Progenitor cell of endocrine pancreas (in vitro differentiated cells): ENCODE measurements at regions not wholly inside any gene's neighbourhood (a gene's known extent, or its start where the extent isn't known, plus 50 kb on each side); places are given as distances from the start of the nearest gene placed in this dataset.

Source experiments
- DNase-seq: peaks from one replicate; pipeline ENCODE4 v3.0.0; 2021; ENCODE audit warnings: low spot score; ENCODE audit not compliant: unreplicated experiment
- H3K27ac Mint-ChIP-seq: 2 replicates; pipeline ENCODE4 v1.8.0; 2021; ENCODE audit warnings: mild to moderate bottlenecking, moderate library complexity, mixed read lengths
- H3K27me3 Mint-ChIP-seq: 2 replicates; pipeline ENCODE4 v1.8.0; 2021; ENCODE audit warnings: mixed read lengths
- H3K36me3 Mint-ChIP-seq: 2 replicates; pipeline ENCODE4 v1.8.0; 2022; ENCODE audit warnings: mixed read lengths; ENCODE audit not compliant: insufficient read depth
- H3K4me1 Mint-ChIP-seq: 2 replicates; pipeline ENCODE4 v1.8.0; 2021; ENCODE audit warnings: low read depth, mixed read lengths
- H3K4me3 Mint-ChIP-seq: 2 replicates; pipeline ENCODE4 v1.8.0; 2021; ENCODE audit warnings: low read depth, mild to moderate bottlenecking, moderate library complexity, mixed read lengths
- H3K9me3 Mint-ChIP-seq: 2 replicates; pipeline ENCODE4 v1.8.0; 2021; ENCODE audit warnings: low read depth, mixed read lengths
- CTCF ChIP-seq: fragments of 200-600 bp; sonication (generic); IDR thresholded peaks from one replicate; pipeline ENCODE4 v1.5.0; 2021; ENCODE audit warnings: antibody characterized with exemption, mild to moderate bottlenecking; ENCODE audit not compliant: unreplicated experiment

GRCh38 chr9:84463272-84463671 is 122.7 kb upstream of the SLC28A3 start:
- Mint-ChIP-seq H3K36me3 (no peaks in the 10 kb centered on the region), H3K27ac (no peak overlapping the region), H3K9me3 (peaks cover 3% of the 10 kb centered on the region), H3K4me3 (no peak overlapping the region), H3K27me3 (peaks cover 4% of the 10 kb centered on the region), H3K4me1 (peaks cover 18% of the 10 kb centered on the region)
- DNase-seq = no peak
- TF ChIP-seq CTCF = no peak

GRCh38 chr9:84466580-84467285 is 126.2 kb upstream of the SLC28A3 start:
- Mint-ChIP-seq H3K9me3 (peaks cover 3% of the 10 kb centered on the region), H3K27ac (no peak overlapping the region), H3K36me3 (no peaks in the 10 kb centered on the region), H3K27me3 (peaks cover 4% of the 10 kb centered on the region), H3K4me1 (peaks cover 18% of the 10 kb centered on the region), H3K4me3 (no peak overlapping the region)
- no peak for DNase-seq
- no peak for TF ChIP-seq CTCF

- no peak overlapping the region for H3K27ac Mint-ChIP-seq
- DNase-seq = no peak
- no peak overlapping the region for H3K4me3 Mint-ChIP-seq
- H3K4me1 Mint-ChIP-seq = peaks cover 5% of the 10 kb centered on the region
- peaks cover 3% of the 10 kb centered on the region for H3K9me3 Mint-ChIP-seq
- no peaks in the 10 kb centered on the region for H3K27me3 Mint-ChIP-seq
- no peaks in the 10 kb centered on the region for H3K36me3 Mint-ChIP-seq
- no peak for TF ChIP-seq CTCF
Measured at GRCh38 chr9:84471816-84472215, 131.3 kb upstream of the SLC28A3 start.

GRCh38 chr9:84478996-84479395 is 138.4 kb upstream of the SLC28A3 start:
- no peaks in the 10 kb centered on the region for H3K36me3 Mint-ChIP-seq
- H3K27me3 Mint-ChIP-seq = peaks cover 3% of the 10 kb centered on the region
- DNase-seq = no peak
- no peak for TF ChIP-seq CTCF
- peaks cover under 1% of the 10 kb centered on the region for H3K4me1 Mint-ChIP-seq
- H3K27ac Mint-ChIP-seq = no peak overlapping the region
- peaks cover 3% of the 10 kb centered on the region for H3K9me3 Mint-ChIP-seq
- no peak overlapping the region for H3K4me3 Mint-ChIP-seq

- no peak for TF ChIP-seq CTCF
- no peak for DNase-seq
- no peaks in the 10 kb centered on the region for H3K9me3 Mint-ChIP-seq
- H3K4me3 Mint-ChIP-seq = no peak overlapping the region
- H3K27me3 Mint-ChIP-seq = peaks cover 3% of the 10 kb centered on the region
- no peak overlapping the region for H3K27ac Mint-ChIP-seq
- peaks cover 2% of the 10 kb centered on the region for H3K4me1 Mint-ChIP-seq
- no peaks in the 10 kb centered on the region for H3K36me3 Mint-ChIP-seq
Measured at GRCh38 chr9:84480071-84480470, 139.5 kb upstream of the SLC28A3 start.
